ENCODE measurements at regions not wholly inside any gene's neighbourhood (a gene's known extent, or its start where the extent isn't known, plus 50 kb on each side); places are given as distances from the start of the nearest gene placed in this dataset.

GRCh38 chr21:35154788-35155187 is 105.7 kb upstream of the RUNX1 start:
- no peak for TF ChIP-seq KDM3A (CRISPR knock-in tag; IDR thresholded peaks at IDR 0.05; ENCODE audit: low read depth)
- TF ChIP-seq, protein P1, sequence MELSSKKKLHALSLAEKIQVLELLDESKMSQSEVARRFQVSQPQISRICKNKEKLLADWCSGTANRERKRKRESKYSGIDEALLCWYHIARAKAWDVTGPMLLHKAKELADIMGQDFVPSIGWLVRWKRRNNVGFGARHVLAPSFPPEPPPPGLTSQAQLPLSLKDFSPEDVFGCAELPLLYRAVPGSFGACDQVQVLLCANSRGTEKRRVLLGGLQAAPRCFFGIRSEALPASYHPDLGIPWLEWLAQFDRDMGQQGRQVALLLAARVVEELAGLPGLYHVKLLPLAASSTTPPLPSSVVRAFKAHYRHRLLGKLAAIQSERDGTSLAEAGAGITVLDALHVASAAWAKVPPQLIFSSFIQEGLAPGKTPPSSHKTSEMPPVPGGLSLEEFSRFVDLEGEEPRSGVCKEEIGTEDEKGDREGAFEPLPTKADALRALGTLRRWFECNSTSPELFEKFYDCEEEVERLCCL (CRISPR knock-in tag; IDR thresholded peaks at IDR 0.05; ENCODE audit: borderline replicate concordance): no peak
- TF ChIP-seq RAD21 (CRISPR knock-in tag; IDR thresholded peaks at IDR 0.05): no peak
- no peak for TF ChIP-seq ZFP41 (CRISPR knock-in tag; IDR thresholded peaks at IDR 0.05; ENCODE audit: borderline replicate concordance)
- no peak for TF ChIP-seq CTCF (CRISPR knock-in tag; IDR thresholded peaks at IDR 0.05)

Measured in HepG2 (cell line).